GM12891 (cell line): ENCODE measurements at regions not wholly inside any gene's neighbourhood (a gene's known extent, or its start where the extent isn't known, plus 50 kb on each side); places are given as distances from the start of the nearest gene placed in this dataset.

Experiments used
- PAX5 ChIP-seq: IDR thresholded peaks from 2 replicates; pipeline ENCODE4 v1.6.1; 2011; ENCODE audit warnings: low read length, moderate library complexity, mild to moderate bottlenecking; ENCODE audit not compliant: insufficient read depth, severe bottlenecking
- POLR2A ChIP-seq: IDR thresholded peaks from 2 replicates; pipeline ENCODE4 v1.6.1; 2011; ENCODE audit warnings: low read depth, low read length, control low read depth
- POLR2AphosphoS5 ChIP-seq: IDR thresholded peaks from 2 replicates; pipeline ENCODE4 v1.6.1; 2011; ENCODE audit warnings: low read depth, low read length, control low read depth
- SPI1 ChIP-seq: IDR thresholded peaks from 2 replicates; pipeline ENCODE4 v1.6.1; 2011; ENCODE audit warnings: low read depth, low read length, control low read depth
- TAF1 ChIP-seq: IDR thresholded peaks from 2 replicates; pipeline ENCODE4 v1.6.1; 2011; ENCODE audit warnings: low read depth, low read length, control low read depth

DNA sequence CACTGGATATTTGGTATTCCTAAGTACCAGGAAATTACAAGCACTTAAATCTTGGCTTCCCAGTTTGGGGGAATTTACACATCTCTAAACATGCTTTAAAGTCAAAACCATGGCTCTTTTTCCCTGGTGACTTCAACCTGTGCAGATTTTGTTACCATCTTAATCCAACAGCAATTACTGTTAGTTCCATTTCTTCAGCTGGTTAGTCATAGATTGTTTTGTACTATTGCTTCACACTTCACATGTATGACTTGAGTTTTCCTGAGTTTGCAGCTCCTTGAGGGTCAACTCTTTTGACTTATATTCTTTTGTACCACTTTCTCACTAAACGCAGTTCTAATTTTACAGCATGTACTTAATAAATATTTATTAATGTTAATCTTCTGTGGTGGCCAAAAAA lies 203.4 kb upstream of the RND3 start:
- TF ChIP-seq POLR2A (no peak), POLR2AphosphoS5 (no peak), SPI1 (no peak), TAF1 (no peak), PAX5 (no peak)
